Upper lobe of left lung (tissue), 6 donors: ENCODE measurements at regions not wholly inside any gene's neighbourhood (a gene's known extent, or its start where the extent isn't known, plus 50 kb on each side); places are given as distances from the start of the nearest gene placed in this dataset.

Experiments
- ATAC-seq, 2 donors: fragments of 200-7000 bp; cut with Tn5 transposase; one replicate each; pipeline ENCODE4 v1.9.1; 2022; ENCODE audit warnings: mild to moderate bottlenecking in 2 of 2, moderate library complexity in 2 of 2; ENCODE audit not compliant: low FRiP score in 2 of 2
- DNase-seq, 2 donors: peaks; one replicate each; pipeline ENCODE4 v3.0.0-alpha.2; 2019 to 2020
- H3K27ac ChIP-seq, 4 donors: fragments of 200-600 bp; sonication (generic); one replicate each; pipeline ENCODE4 v1.5.1; 2016 to 2019
- H3K27me3 ChIP-seq, 4 donors: fragments of 200-600 bp; sonication (generic); one replicate each; pipeline ENCODE4 v1.5.1; 2017 to 2019
- H3K36me3 ChIP-seq, 4 donors: fragments of 200-600 bp; sonication (generic); one replicate each; pipeline ENCODE4 v1.5.1; 2016 to 2019
- H3K4me1 ChIP-seq, 4 donors: fragments of 200-600 bp; sonication (generic); one replicate each; pipeline ENCODE4 v1.5.1; 2018 to 2019
- H3K4me3 ChIP-seq, 4 donors: fragments of 200-600 bp; sonication (generic); one replicate each; pipeline ENCODE4 v1.5.1; 2017 to 2019; ENCODE audit warnings: mild to moderate bottlenecking in 2 of 4, moderate library complexity in 1 of 4
- H3K9me3 ChIP-seq, 4 donors: fragments of 200-600 bp; sonication (generic); one replicate each; pipeline ENCODE4 v1.5.1; 2018 to 2019
- EP300 ChIP-seq, 4 donors: sonication (generic); formaldehyde crosslinking; IDR thresholded peaks; one replicate each; pipeline ENCODE4 v1.5.1; 2017; ENCODE audit warnings: antibody characterized with exemption in 4 of 4, control low read depth in 2 of 4
- POLR2A ChIP-seq, 4 donors: fragments of 450-650 bp; IDR thresholded peaks; one replicate each; pipeline ENCODE4 v1.5.1; 2016 to 2017; ENCODE audit warnings: antibody characterized with exemption in 4 of 4, mild to moderate bottlenecking in 2 of 4
- POLR2AphosphoS5 ChIP-seq, 2 donors: sonication (generic); formaldehyde crosslinking; IDR thresholded peaks; one replicate each; pipeline ENCODE4 v1.5.1; 2017; ENCODE audit warnings: antibody characterized with exemption in 2 of 2
- WGBS, 2 donors: methylation state at CpG; one replicate each; pipeline ENCODE4 v1.1.5; 2017 to 2018; 5-methylcytosine and 5-hydroxymethylcytosine counted together
- TF ChIP-seq, protein P1 (sequence below), 6 experiments: fragments of 450-650 bp in 4 of 6; fragments of 200-600 bp in 2 of 6; sonication (generic) in 2 of 6; IDR thresholded peaks; one replicate each; pipeline ENCODE4 v1.5.1; 2016 to 2019; ENCODE audit warnings: antibody characterized with exemption in 6 of 6
- donor health status: DM: no; HTN: no; CAD: no; lungs with moderate emphysema.
- donor health status: DM: no; HTN: yes; CAD: no; lungs with severe emphysema.

DNA sequence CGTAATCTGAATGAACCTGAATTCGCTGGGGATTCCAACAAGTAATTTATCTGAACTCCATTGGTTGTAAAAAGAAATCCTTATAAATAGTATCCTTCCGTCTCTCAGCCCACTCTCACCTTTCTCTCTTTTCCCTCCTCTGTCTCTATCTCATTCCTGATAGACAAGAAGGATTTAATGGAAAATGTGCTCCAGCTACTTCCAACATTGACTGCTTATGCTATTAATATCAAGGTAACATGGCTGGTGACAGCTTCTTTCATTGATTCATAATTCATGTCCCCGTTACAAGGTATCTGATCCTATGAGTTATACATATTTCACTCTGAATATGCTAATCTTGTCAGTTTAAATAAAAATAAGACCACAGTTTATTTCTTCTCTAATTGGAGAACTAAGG is 326.8 kb downstream of the RASEF start:
- Histone ChIP-seq H3K9me3 (no peaks in the 10 kb centered on the region), H3K4me1 (no peaks in the 10 kb centered on the region), H3K4me3 (no peak overlapping the region), H3K36me3 (no peaks in the 10 kb centered on the region), H3K27me3 (no peaks in the 10 kb centered on the region), H3K27ac (no peak overlapping the region)
- WGBS, 2 donors: 91 to 97% methylated on average over 4 of the region's 4 CpGs
- DNase-seq: no peak
- TF ChIP-seq, protein P1, sequence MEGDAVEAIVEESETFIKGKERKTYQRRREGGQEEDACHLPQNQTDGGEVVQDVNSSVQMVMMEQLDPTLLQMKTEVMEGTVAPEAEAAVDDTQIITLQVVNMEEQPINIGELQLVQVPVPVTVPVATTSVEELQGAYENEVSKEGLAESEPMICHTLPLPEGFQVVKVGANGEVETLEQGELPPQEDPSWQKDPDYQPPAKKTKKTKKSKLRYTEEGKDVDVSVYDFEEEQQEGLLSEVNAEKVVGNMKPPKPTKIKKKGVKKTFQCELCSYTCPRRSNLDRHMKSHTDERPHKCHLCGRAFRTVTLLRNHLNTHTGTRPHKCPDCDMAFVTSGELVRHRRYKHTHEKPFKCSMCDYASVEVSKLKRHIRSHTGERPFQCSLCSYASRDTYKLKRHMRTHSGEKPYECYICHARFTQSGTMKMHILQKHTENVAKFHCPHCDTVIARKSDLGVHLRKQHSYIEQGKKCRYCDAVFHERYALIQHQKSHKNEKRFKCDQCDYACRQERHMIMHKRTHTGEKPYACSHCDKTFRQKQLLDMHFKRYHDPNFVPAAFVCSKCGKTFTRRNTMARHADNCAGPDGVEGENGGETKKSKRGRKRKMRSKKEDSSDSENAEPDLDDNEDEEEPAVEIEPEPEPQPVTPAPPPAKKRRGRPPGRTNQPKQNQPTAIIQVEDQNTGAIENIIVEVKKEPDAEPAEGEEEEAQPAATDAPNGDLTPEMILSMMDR (IDR thresholded peaks at IDR 0.05): no peak
- TF ChIP-seq POLR2A (IDR thresholded peaks at IDR 0.05) (no peak), POLR2AphosphoS5 (IDR thresholded peaks at IDR 0.05) (no peak), EP300 (IDR thresholded peaks at IDR 0.05) (no peak)
- ATAC-seq: no peak

DNA sequence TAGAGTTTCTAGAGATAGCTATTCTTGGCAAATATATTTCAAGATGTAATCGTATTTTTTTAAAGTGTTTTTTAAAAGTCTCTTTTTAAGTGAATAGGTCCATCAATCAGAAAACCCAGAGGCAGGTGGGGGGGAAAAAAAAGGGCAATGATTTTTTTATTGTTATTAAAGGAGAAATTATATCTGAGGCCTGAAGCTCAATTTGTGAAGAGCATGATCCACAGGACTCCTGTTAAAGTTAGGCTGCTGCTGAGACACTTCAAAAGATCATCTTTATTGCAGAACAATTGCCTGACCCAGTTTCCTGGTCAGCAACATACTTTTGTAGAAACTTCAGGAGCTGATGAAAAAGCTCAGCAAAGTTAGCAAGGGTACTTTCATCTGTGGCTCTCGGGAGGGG is 326.2 kb downstream of the RASEF start:
- H3K36me3 ChIP-seq: no peaks in the 10 kb centered on the region
- TF ChIP-seq EP300 (IDR thresholded peaks at IDR 0.05) (no peak), POLR2AphosphoS5 (IDR thresholded peaks at IDR 0.05) (no peak), POLR2A (IDR thresholded peaks at IDR 0.05) (no peak)
- TF ChIP-seq, protein P1 (IDR thresholded peaks at IDR 0.05): no peak
- no peaks in the 10 kb centered on the region for H3K4me1 ChIP-seq
- no peaks in the 10 kb centered on the region for H3K27me3 ChIP-seq
- 78 to 82% methylated on average over 2 of the region's 2 CpGs for WGBS, 2 donors
- H3K27ac ChIP-seq: no peak overlapping the region
- ATAC-seq: no peak
- H3K4me3 ChIP-seq: no peak overlapping the region
- H3K9me3 ChIP-seq: no peaks in the 10 kb centered on the region
- no peak for DNase-seq

DNA sequence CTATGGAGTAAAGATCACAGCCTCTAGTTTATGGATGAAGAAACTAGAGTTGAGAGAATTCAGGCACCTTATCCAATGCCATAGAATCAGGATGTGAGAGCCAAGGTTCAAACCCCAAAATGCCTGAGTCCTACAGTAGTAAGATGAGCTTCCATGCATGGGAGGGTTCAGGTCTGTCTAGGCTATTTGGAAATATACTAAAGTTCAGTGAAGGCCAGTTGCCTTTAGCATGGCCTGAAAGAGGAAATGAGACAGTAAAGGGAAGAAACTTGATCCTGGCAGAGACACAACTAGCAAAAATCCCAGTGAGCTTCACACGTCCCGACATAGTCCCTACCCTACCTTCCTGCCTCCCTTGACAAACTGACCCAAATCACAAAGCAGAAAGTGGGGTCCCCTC is 317.0 kb downstream of the RASEF start:
- H3K4me3 ChIP-seq: no peak overlapping the region
- ATAC-seq: no peak
- no peaks in the 10 kb centered on the region for H3K36me3 ChIP-seq
- WGBS, 2 donors: 62 to 81% methylated on average over 2 of the region's 2 CpGs
- no peak for DNase-seq
- H3K27me3 ChIP-seq: no peaks in the 10 kb centered on the region
- H3K9me3 ChIP-seq: no peaks in the 10 kb centered on the region
- H3K27ac ChIP-seq: no peak overlapping the region
- H3K4me1 ChIP-seq: no peaks in the 10 kb centered on the region
- no peak for TF ChIP-seq EP300 (IDR thresholded peaks at IDR 0.05)
- no peak for TF ChIP-seq POLR2A (IDR thresholded peaks at IDR 0.05)
- no peak for TF ChIP-seq POLR2AphosphoS5 (IDR thresholded peaks at IDR 0.05)
- TF ChIP-seq, protein P1 (IDR thresholded peaks at IDR 0.05): no peak

DNA sequence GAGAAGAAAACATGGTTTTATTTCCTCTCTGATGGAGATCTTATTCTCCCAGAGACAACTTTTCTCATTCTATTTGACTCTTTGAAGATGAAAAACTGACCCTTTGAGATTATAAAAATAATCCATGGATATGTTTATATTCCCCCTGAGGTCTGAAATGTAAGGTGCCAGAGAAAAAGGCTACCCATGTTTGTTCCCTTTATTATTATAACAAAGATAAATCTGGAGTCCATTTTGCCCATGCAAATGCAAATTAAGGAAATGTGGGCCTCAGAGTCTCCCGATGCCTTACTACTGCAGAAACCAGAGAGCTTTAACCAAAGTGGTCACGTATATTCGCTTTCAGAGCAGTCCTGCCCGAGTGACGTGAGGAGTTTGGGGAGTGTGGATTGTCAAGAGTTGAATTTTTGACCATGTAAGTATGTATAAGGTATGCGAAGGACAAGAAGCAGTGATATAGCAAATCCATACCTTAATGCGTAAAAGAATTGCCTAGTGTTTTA is 312.5 kb downstream of the RASEF start:
- TF ChIP-seq POLR2A (IDR thresholded peaks at IDR 0.05) (no peak), POLR2AphosphoS5 (IDR thresholded peaks at IDR 0.05) (no peak), EP300 (IDR thresholded peaks at IDR 0.05) (no peak)
- TF ChIP-seq, protein P1 (IDR thresholded peaks at IDR 0.05): no peak
- H3K4me3 ChIP-seq: no peak overlapping the region
- no peak overlapping the region for H3K27ac ChIP-seq
- ATAC-seq (no peak), DNase-seq (no peak)
- 87 to 88% methylated on average over 7 of the region's 7 CpGs for WGBS, 2 donors
- H3K36me3 ChIP-seq: no peaks in the 10 kb centered on the region
- no peaks in the 10 kb centered on the region for H3K9me3 ChIP-seq
- no peaks in the 10 kb centered on the region for H3K4me1 ChIP-seq
- no peaks in the 10 kb centered on the region for H3K27me3 ChIP-seq

DNA sequence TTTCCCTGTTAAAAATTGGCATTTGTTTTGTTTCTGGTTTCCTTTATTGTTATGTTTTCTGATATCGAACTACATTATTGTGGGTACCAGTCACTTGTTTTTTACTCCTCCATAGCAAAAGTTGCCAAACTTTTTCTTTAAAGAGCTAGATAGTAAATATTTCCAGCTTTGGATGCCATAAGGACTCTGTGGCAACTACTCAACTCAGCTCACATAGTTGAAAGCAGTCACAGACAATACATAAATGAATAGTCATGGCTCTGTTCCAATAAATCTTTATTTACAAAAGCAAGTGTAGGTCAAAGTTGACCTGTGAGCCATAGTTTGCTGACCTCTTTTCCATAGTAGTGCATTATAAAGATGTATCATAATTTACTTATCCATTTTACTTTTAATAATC is 305.0 kb downstream of the RASEF start:
- Histone ChIP-seq H3K4me3 (no peak overlapping the region), H3K27me3 (no peaks in the 10 kb centered on the region), H3K36me3 (no peaks in the 10 kb centered on the region), H3K27ac (no peak overlapping the region), H3K4me1 (no peaks in the 10 kb centered on the region), H3K9me3 (no peaks in the 10 kb centered on the region)
- ATAC-seq (no peak), DNase-seq (no peak)
- TF ChIP-seq, protein P1 (IDR thresholded peaks at IDR 0.05): no peak
- no peak for TF ChIP-seq EP300 (IDR thresholded peaks at IDR 0.05)
- TF ChIP-seq POLR2A (IDR thresholded peaks at IDR 0.05): no peak
- TF ChIP-seq POLR2AphosphoS5 (IDR thresholded peaks at IDR 0.05): no peak
- WGBS, 2 donors: 0 to 82% methylated on average over 1 of the region's 1 CpG
